ENCODE measurements at regions not wholly inside any gene's neighbourhood (a gene's known extent, or its start where the extent isn't known, plus 50 kb on each side); places are given as distances from the start of the nearest gene placed in this dataset.
"Not testable (repeated sequence)": the region's sequence is repeated elsewhere in the genome, so short reads cannot be mapped to it uniquely, and the experiment has no call there.

GRCh38 chr13:59392328-59392727 lies 771.4 kb downstream of the DIAPH3 start:
- POLR2A ChIA-PET = no interaction called here
- DNase-seq (ENCODE audit: low read depth, low spot score) = no peak
- no peak for TF ChIP-seq CTCF (IDR thresholded peaks at IDR 0.05; ENCODE audit: insufficient read depth, low read length, missing control alignments)
- CTCF ChIA-PET = interaction anchor here (0.6 to 8.1 kb wide), 56 partner anchors 9 to 1039 kb away, joined by 3 to 242 read pairs (median 4); no protein-coding TSS in a partner anchor
- no peak overlapping the region for H3K4me3 ChIP-seq (ENCODE audit: low read depth, low read length)

- no peak for DNase-seq (ENCODE audit: low read depth, low spot score)
- no peak for TF ChIP-seq CTCF (IDR thresholded peaks at IDR 0.05; ENCODE audit: insufficient read depth, low read length, missing control alignments)
- POLR2A ChIA-PET = no interaction called here
- CTCF ChIA-PET = interaction anchor here (0.9 to 8.1 kb wide), 6 partner anchors 16 to 512 kb away, joined by 3 to 242 read pairs (median 17); no protein-coding TSS in a partner anchor
- H3K4me3 ChIP-seq (ENCODE audit: low read depth, low read length) = no peak overlapping the region
These were observed 769.2 kb downstream of the DIAPH3 start for GRCh38 chr13:59394496-59394895.

GRCh38 chr13:59398127-59398526 lies 765.6 kb downstream of the DIAPH3 start:
- H3K4me3 ChIP-seq (ENCODE audit: low read depth, low read length) = no peak overlapping the region
- DNase-seq (ENCODE audit: low read depth, low spot score) = no peak
- CTCF ChIA-PET = interaction anchor here (1.7 to 2.2 kb wide), 2 partner anchors 26 to 373 kb away, joined by 4 to 5 read pairs; no protein-coding TSS in a partner anchor
- POLR2A ChIA-PET = no interaction called here
- no peak for TF ChIP-seq CTCF (IDR thresholded peaks at IDR 0.05; ENCODE audit: insufficient read depth, low read length, missing control alignments)

- POLR2A ChIA-PET = no interaction called here
- CTCF ChIA-PET = interaction anchor here (1.0 to 2.2 kb wide), 5 partner anchors 8 to 373 kb away, joined by 3 to 7 read pairs (median 5); no protein-coding TSS in a partner anchor
- no peak for DNase-seq (ENCODE audit: low read depth, low spot score)
- TF ChIP-seq CTCF (IDR thresholded peaks at IDR 0.05; ENCODE audit: insufficient read depth, low read length, missing control alignments) = no peak
- H3K4me3 ChIP-seq (ENCODE audit: low read depth, low read length) = no peak overlapping the region
These were observed 765.1 kb downstream of the DIAPH3 start for GRCh38 chr13:59398661-59399060.

- no peak overlapping the region for H3K4me3 ChIP-seq (ENCODE audit: low read depth, low read length)
- no peak for TF ChIP-seq CTCF (IDR thresholded peaks at IDR 0.05; ENCODE audit: insufficient read depth, low read length, missing control alignments)
- ChIA-PET CTCF (interaction anchor here (1.0 to 2.2 kb wide), 7 partner anchors 8 to 509 kb away, joined by 3 to 7 read pairs (median 4); no protein-coding TSS in a partner anchor), POLR2A (no interaction called here)
- no peak for DNase-seq (ENCODE audit: low read depth, low spot score)
These were observed 764.2 kb downstream of the DIAPH3 start for GRCh38 chr13:59399513-59399912.

GRCh38 chr13:59404331-59404730 lies 759.4 kb downstream of the DIAPH3 start:
- CTCF ChIA-PET = interaction anchor here (0.7 to 2.0 kb wide), 2 partner anchors 9 to 13 kb away, joined by 3 to 9 read pairs; no protein-coding TSS in a partner anchor
- POLR2A ChIA-PET = no interaction called here
- no peak for DNase-seq (ENCODE audit: low read depth, low spot score)
- H3K4me3 ChIP-seq (ENCODE audit: low read depth, low read length) = no peak overlapping the region
- no peak for TF ChIP-seq CTCF (IDR thresholded peaks at IDR 0.05; ENCODE audit: insufficient read depth, low read length, missing control alignments)

- DNase-seq (ENCODE audit: low read depth, low spot score); CTCF ChIA-PET; H3K4me3 ChIP-seq (ENCODE audit: low read depth, low read length); POLR2A ChIA-PET: not testable (repeated sequence)
These were observed 756.5 kb downstream of the DIAPH3 start for GRCh38 chr13:59407251-59407650.
